ENCODE measurements at regions not wholly inside any gene's neighbourhood (a gene's known extent, or its start where the extent isn't known, plus 50 kb on each side); places are given as distances from the start of the nearest gene placed in this dataset.
"Not testable (repeated sequence)": the region's sequence is repeated elsewhere in the genome, so short reads cannot be mapped to it uniquely, and the experiment has no call there.

GRCh38 chr6:12490904-12491571, 200.9 kb downstream of the EDN1 start:
- H3K9me3 ChIP-seq (ENCODE audit: insufficient read depth, low read length): no peaks in the 10 kb centered on the region
- no peak overlapping the region for H3K4me2 ChIP-seq (ENCODE audit: low read depth, low read length, poor library complexity, severe bottlenecking)
- H2AFZ ChIP-seq (ENCODE audit: low read depth, low read length, severe bottlenecking): no peak overlapping the region
- no peak for TF ChIP-seq CTCF (IDR thresholded peaks at IDR 0.05; ENCODE audit: insufficient read depth, low read length, poor library complexity, severe bottlenecking)
- no peak for TF ChIP-seq EZH2phosphoT487 (conservative IDR thresholded peaks at IDR 0.05; ENCODE audit: low read length)
- no peak overlapping the region for H3K4me3 ChIP-seq (ENCODE audit: insufficient read depth, low read length, poor library complexity, severe bottlenecking)
- no peak overlapping the region for H3K9ac ChIP-seq (ENCODE audit: low read length)
- H3F3A ChIP-seq (ENCODE audit: insufficient read depth): no peaks in the 10 kb centered on the region
- no peak overlapping the region for H3K27ac ChIP-seq (ENCODE audit: low read depth, low read length)
- H3K27me3 ChIP-seq (ENCODE audit: low read length): no peaks in the 10 kb centered on the region
- H3K9me2 ChIP-seq (replicated peaks; ENCODE audit: insufficient read depth, low read length): no peaks in the 10 kb centered on the region
- H4K20me1 ChIP-seq (ENCODE audit: low read depth, low read length): no peaks in the 10 kb centered on the region
- H3K36me3 ChIP-seq (ENCODE audit: low read length): no peaks in the 10 kb centered on the region
- no peaks in the 10 kb centered on the region for H3K79me2 ChIP-seq (ENCODE audit: insufficient read depth, low read length)

GRCh38 chr6:12492929-12493328, 202.8 kb downstream of the EDN1 start:
- H4K20me1 ChIP-seq (ENCODE audit: low read depth, low read length); H3K9me3 ChIP-seq (ENCODE audit: insufficient read depth, low read length); H3K9me2 ChIP-seq (replicated peaks; ENCODE audit: insufficient read depth, low read length); H3K4me2 ChIP-seq (ENCODE audit: low read depth, low read length, poor library complexity, severe bottlenecking); H3K27ac ChIP-seq (ENCODE audit: low read depth, low read length); H3K79me2 ChIP-seq (ENCODE audit: insufficient read depth, low read length); H3K4me3 ChIP-seq (ENCODE audit: insufficient read depth, low read length, poor library complexity, severe bottlenecking); H3K36me3 ChIP-seq (ENCODE audit: low read length); H2AFZ ChIP-seq (ENCODE audit: low read depth, low read length, severe bottlenecking); H3K9ac ChIP-seq (ENCODE audit: low read length); H3F3A ChIP-seq (ENCODE audit: insufficient read depth); H3K27me3 ChIP-seq (ENCODE audit: low read length): not testable (repeated sequence)

- Histone ChIP-seq H3K79me2 (ENCODE audit: insufficient read depth, low read length) (no peaks in the 10 kb centered on the region), H3K27ac (ENCODE audit: low read depth, low read length) (no peak overlapping the region), H3K9me2 (replicated peaks; ENCODE audit: insufficient read depth, low read length) (no peaks in the 10 kb centered on the region), H3K4me2 (ENCODE audit: low read depth, low read length, poor library complexity, severe bottlenecking) (no peak overlapping the region), H3K4me3 (ENCODE audit: insufficient read depth, low read length, poor library complexity, severe bottlenecking) (no peak overlapping the region), H4K20me1 (ENCODE audit: low read depth, low read length) (no peaks in the 10 kb centered on the region), H3K9me3 (ENCODE audit: insufficient read depth, low read length) (no peaks in the 10 kb centered on the region), H3K9ac (ENCODE audit: low read length) (no peak overlapping the region), H3F3A (ENCODE audit: insufficient read depth) (no peaks in the 10 kb centered on the region), H2AFZ (ENCODE audit: low read depth, low read length, severe bottlenecking) (no peak overlapping the region), H3K36me3 (ENCODE audit: low read length) (no peaks in the 10 kb centered on the region), H3K27me3 (ENCODE audit: low read length) (no peaks in the 10 kb centered on the region)
- TF ChIP-seq CTCF (IDR thresholded peaks at IDR 0.05; ENCODE audit: insufficient read depth, low read length, poor library complexity, severe bottlenecking) (no peak), EZH2phosphoT487 (conservative IDR thresholded peaks at IDR 0.05; ENCODE audit: low read length) (no peak)
Measured at GRCh38 chr6:12493446-12493845, 203.3 kb downstream of the EDN1 start.

GRCh38 chr6:12494161-12494560, 204.0 kb downstream of the EDN1 start:
- H3K27me3 ChIP-seq (ENCODE audit: low read length): no peaks in the 10 kb centered on the region
- no peak for TF ChIP-seq CTCF (IDR thresholded peaks at IDR 0.05; ENCODE audit: insufficient read depth, low read length, poor library complexity, severe bottlenecking)
- TF ChIP-seq EZH2phosphoT487 (conservative IDR thresholded peaks at IDR 0.05; ENCODE audit: low read length): no peak
- no peaks in the 10 kb centered on the region for H3K9me2 ChIP-seq (replicated peaks; ENCODE audit: insufficient read depth, low read length)
- no peak overlapping the region for H3K9ac ChIP-seq (ENCODE audit: low read length)
- no peaks in the 10 kb centered on the region for H3K36me3 ChIP-seq (ENCODE audit: low read length)
- H3K27ac ChIP-seq (ENCODE audit: low read depth, low read length): no peak overlapping the region
- no peaks in the 10 kb centered on the region for H3F3A ChIP-seq (ENCODE audit: insufficient read depth)
- H4K20me1 ChIP-seq (ENCODE audit: low read depth, low read length): no peaks in the 10 kb centered on the region
- no peaks in the 10 kb centered on the region for H3K9me3 ChIP-seq (ENCODE audit: insufficient read depth, low read length)
- no peak overlapping the region for H3K4me2 ChIP-seq (ENCODE audit: low read depth, low read length, poor library complexity, severe bottlenecking)
- no peak overlapping the region for H3K4me3 ChIP-seq (ENCODE audit: insufficient read depth, low read length, poor library complexity, severe bottlenecking)
- no peak overlapping the region for H2AFZ ChIP-seq (ENCODE audit: low read depth, low read length, severe bottlenecking)
- H3K79me2 ChIP-seq (ENCODE audit: insufficient read depth, low read length): no peaks in the 10 kb centered on the region
